ENCODE measurements at regions not wholly inside any gene's neighbourhood (a gene's known extent, or its start where the extent isn't known, plus 50 kb on each side); places are given as distances from the start of the nearest gene placed in this dataset.

GRCh38 chr11:90855531-90855930 is 632.7 kb upstream of the CHORDC1 start (continued):
- TF ChIP-seq ZBTB33 (IDR thresholded peaks at IDR 0.05; ENCODE audit: borderline replicate concordance, low read depth) = no peak
- no peak for TF ChIP-seq RAD21 (IDR thresholded peaks at IDR 0.05; ENCODE audit: low read length)
- TF ChIP-seq IRF3 (IDR thresholded peaks at IDR 0.05; ENCODE audit: low read depth, low read length) = no peak
- TF ChIP-seq FOXM1 (IDR thresholded peaks at IDR 0.05; ENCODE audit: low read depth) = no peak
- TF ChIP-seq GABPA (IDR thresholded peaks at IDR 0.05; ENCODE audit: low read depth) = no peak
- no peak for TF ChIP-seq GATA2 (CRISPR knock-in tag; IDR thresholded peaks at IDR 0.05)
- no peak for TF ChIP-seq YY1 (IDR thresholded peaks at IDR 0.05; ENCODE audit: low read depth)
- no peak for TF ChIP-seq RFX5 (IDR thresholded peaks at IDR 0.05; ENCODE audit: low read length)
- no peak for TF ChIP-seq RXRA (IDR thresholded peaks at IDR 0.05; ENCODE audit: borderline replicate concordance, low read depth)
- no peak for TF ChIP-seq SIN3A (IDR thresholded peaks at IDR 0.05; ENCODE audit: borderline replicate concordance, low read depth, low read length)

GRCh38 chr11:90851196-90851595 is 628.3 kb upstream of the CHORDC1 start:
- ChIA-PET POLR2A (no interaction called here), CTCF (interaction anchor here (1.0 kb wide), 1 partner anchor 18 kb away, joined by 4 read pairs; no protein-coding TSS in a partner anchor)
- H3K4me1 ChIP-seq (ENCODE audit: control insufficient read depth in 1 of 2, insufficient read depth in 2 of 2, low read depth in 1 of 2, low read length in 1 of 2) = peaks cover 0 to 2% of the 10 kb centered on the region in 2 experiments; a peak in 1 of 4 replicates
- no peak overlapping the region for H3K9ac ChIP-seq
- H3K4me3 ChIP-seq (ENCODE audit: low read depth in 2 of 2, low read length in 1 of 2) = no peak overlapping the region
- DNase-seq = no peak
- H2AFZ ChIP-seq (ENCODE audit: low read depth) = no peak overlapping the region
- TF ChIP-seq CTCF (IDR thresholded peaks at IDR 0.05) (no peak), FOSL2 (IDR thresholded peaks at IDR 0.05; ENCODE audit: borderline replicate concordance, low read depth) (no peak), FOXJ3 (CRISPR knock-in tag; IDR thresholded peaks at IDR 0.05) (no peak), RCOR1 (IDR thresholded peaks at IDR 0.05; ENCODE audit: low read length) (no peak)
- no peaks in the 10 kb centered on the region for H3K9me2 ChIP-seq
- H4K20me1 ChIP-seq (ENCODE audit: insufficient read depth) = no peaks in the 10 kb centered on the region
- no peaks in the 10 kb centered on the region for H3K27me3 ChIP-seq (ENCODE audit: insufficient read depth)
- no peak overlapping the region for H3K27ac ChIP-seq (ENCODE audit: low read depth in 2 of 2, low read length in 1 of 2)
- no peaks in the 10 kb centered on the region for H3F3A ChIP-seq (replicated peaks; ENCODE audit: insufficient read depth)
- no peaks in the 10 kb centered on the region for H3K79me2 ChIP-seq (ENCODE audit: insufficient read depth)
- H3K36me3 ChIP-seq (replicated peaks in 1 of 2; ENCODE audit: control insufficient read depth in 1 of 2, insufficient read depth in 2 of 2, low read length in 1 of 2) = no peaks in the 10 kb centered on the region
- no peaks in the 10 kb centered on the region for H3K9me3 ChIP-seq
- H3K4me2 ChIP-seq = no peak overlapping the region

All from SK-N-SH (cell line).